Gastrocnemius medialis (tissue), 4 donors: ENCODE measurements at regions not wholly inside any gene's neighbourhood (a gene's known extent, or its start where the extent isn't known, plus 50 kb on each side); places are given as distances from the start of the nearest gene placed in this dataset.

Experiments
- ATAC-seq, 2 donors: fragments of 150-250 bp; one replicate each; pipeline ENCODE4 v1.9.1; 2016
- DNase-seq, 2 donors: peaks; one replicate each; pipeline ENCODE4 v3.0.0-alpha.2; 2019
- H3K27ac ChIP-seq, 4 donors: fragments of 200-600 bp; sonication (generic); 1 replicate in 1 of 4; 2 replicates in 3 of 4; pipeline ENCODE4 v1.5.1; 2016 to 2018; ENCODE audit warnings: mild to moderate bottlenecking in 2 of 4, moderate library complexity in 1 of 4
- H3K27me3 ChIP-seq, 3 donors: fragments of 200-600 bp; sonication (generic) in 2 of 3; 1 replicate in 1 of 3; 2 replicates in 2 of 3; pipeline versions ENCODE4 v1.5.1 to v1.6.0; 2016 to 2019; ENCODE audit warnings: mild to moderate bottlenecking in 1 of 3, moderate library complexity in 1 of 3
- H3K36me3 ChIP-seq, 2 donors: fragments of 200-600 bp; sonication (generic) in 1 of 2; one replicate each; pipeline ENCODE4 v1.5.1; 2017 to 2018
- H3K4me1 ChIP-seq, 2 donors: fragments of 200-600 bp; sonication (generic) in 1 of 2; one replicate each; pipeline ENCODE4 v1.5.1; 2016 to 2017; ENCODE audit warnings: mild to moderate bottlenecking in 2 of 2
- H3K4me3 ChIP-seq, 4 donors: fragments of 200-600 bp; sonication (generic) in 3 of 4; 1 replicate in 1 of 4; 2 replicates in 3 of 4; pipeline ENCODE4 v1.5.1; 2016 to 2019; ENCODE audit warnings: mild to moderate bottlenecking in 2 of 4
- H3K9me3 ChIP-seq, 3 donors: fragments of 200-600 bp; sonication (generic) in 2 of 3; 1 replicate in 1 of 3; 2 replicates in 2 of 3; pipeline ENCODE4 v1.5.1; 2016 to 2019
- CTCF ChIP-seq, 5 experiments: fragments of 450-650 bp in 3 of 5; fragments of 200-600 bp in 2 of 5; sonication (generic) in 2 of 5; IDR thresholded peaks in 4 of 5; conservative IDR thresholded peaks in 1 of 5; 1 replicate in 4 of 5; 2 replicates in 1 of 5; pipeline ENCODE4 v1.5.1; 2016 to 2019; ENCODE audit warnings: antibody characterized with exemption in 5 of 5, mild to moderate bottlenecking in 3 of 5, moderate library complexity in 3 of 5
- POLR2A ChIP-seq, 2 donors: fragments of 450-650 bp; IDR thresholded peaks; one replicate each; pipeline ENCODE4 v1.6.1; 2017; ENCODE audit warnings: antibody characterized with exemption in 2 of 2, mild to moderate bottlenecking in 2 of 2, moderate library complexity in 2 of 2
- in situ Hi-C, 4 donors: fragments of 200-750 bp; cut with MboI; loops; one replicate each; pipeline versions ENCODE4 v1.15.0 to v1.8.0; 2017; ENCODE audit warnings: low sequenced_read_pairs in 4 of 4
- intact Hi-C: fragments of 100-400 bp; cut with DNase I; formaldehyde crosslinking; loops from one replicate; pipeline ENCODE4 v1.15.1; 2023; ENCODE audit warnings: low total_unique reads

DNA sequence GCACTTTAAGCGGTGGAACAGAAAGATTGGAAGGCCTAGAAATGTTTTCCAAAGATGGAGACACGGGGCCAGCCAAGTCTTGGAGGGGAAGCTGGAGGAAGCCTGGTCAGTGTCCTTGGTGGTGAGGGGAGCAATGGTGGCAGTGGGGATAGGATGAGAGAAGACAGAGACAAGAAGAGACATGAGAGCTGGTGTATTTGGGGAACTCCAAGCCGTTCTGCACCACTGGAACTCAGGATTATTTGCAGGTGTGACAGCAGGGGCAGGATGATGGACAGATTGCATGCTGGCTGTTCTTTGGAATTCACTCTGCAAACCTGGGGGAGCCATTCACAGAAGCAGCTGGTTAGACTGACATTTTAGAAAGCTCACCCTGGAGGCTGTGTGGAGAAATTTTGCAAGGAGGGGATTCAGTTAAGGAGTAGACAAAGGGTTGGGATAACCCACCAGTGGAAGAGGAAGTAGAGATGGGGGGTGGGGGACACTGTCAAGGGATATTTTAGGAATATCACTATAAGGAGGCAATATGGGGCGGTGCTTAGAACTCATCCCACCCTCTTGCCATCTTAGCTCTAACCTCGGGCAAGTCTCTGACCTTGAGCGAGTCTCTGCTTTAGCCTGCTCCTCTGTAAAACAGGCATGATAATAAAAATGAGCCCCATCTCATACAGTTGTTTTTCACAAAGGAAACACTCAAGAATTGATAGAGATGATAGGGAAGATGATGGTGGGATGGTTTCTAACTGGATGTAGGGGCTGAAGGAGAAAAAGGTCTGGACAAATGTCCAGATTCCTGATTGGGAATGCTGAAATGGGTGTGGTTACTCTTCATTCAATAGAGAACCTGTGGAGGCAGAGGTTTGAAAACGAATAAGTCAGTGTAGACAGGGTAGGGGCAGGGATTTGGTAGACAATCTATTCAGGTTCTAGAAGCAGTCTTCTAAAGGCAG, 175.8 kb downstream of the MYCN start:
- Histone ChIP-seq H3K9me3 (no peaks in the 10 kb centered on the region), H3K4me3 (no peak overlapping the region), H3K36me3 (no peaks in the 10 kb centered on the region), H3K4me1 (no peaks in the 10 kb centered on the region), H3K27ac (no peak overlapping the region), H3K27me3 (no peaks in the 10 kb centered on the region)
- DNase-seq (no peak), ATAC-seq (no peak)
- TF ChIP-seq POLR2A (IDR thresholded peaks at IDR 0.05) = no peak
- in situ Hi-C loops (no loop called here), intact Hi-C loops (no loop called here)

DNA sequence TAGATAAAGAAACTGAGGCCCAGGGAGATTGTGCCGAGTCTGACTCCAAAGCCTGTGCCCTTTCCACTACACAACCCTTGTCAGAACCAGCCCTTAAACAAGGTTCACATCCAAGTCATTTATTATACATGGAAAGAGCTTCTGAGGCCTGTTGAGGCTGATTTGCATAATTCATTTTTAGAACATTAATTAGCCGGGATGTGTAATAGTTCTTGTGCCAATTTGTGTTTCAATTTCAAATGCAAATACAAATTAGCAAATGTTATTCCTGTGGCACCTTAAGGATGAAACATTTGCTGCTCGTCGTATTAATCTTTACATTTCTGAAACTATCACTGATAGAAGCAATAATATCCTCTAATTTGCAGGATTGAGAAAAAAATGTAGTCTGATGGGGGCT, 174.9 kb downstream of the MYCN start:
- intact Hi-C loops = no loop called here
- no peak for ATAC-seq
- Histone ChIP-seq H3K36me3 (no peaks in the 10 kb centered on the region), H3K4me1 (no peaks in the 10 kb centered on the region), H3K9me3 (no peaks in the 10 kb centered on the region), H3K27me3 (no peaks in the 10 kb centered on the region), H3K27ac (no peak overlapping the region), H3K4me3 (no peak overlapping the region)
- TF ChIP-seq CTCF (IDR thresholded peaks at IDR 0.05 in 4 of 5, conservative IDR thresholded peaks at IDR 0.05 in 1 of 5) (no peak), POLR2A (IDR thresholded peaks at IDR 0.05) (no peak)
- in situ Hi-C loops = no loop called here
- no peak for DNase-seq

GRCh38 chr2:16114836-16115235, 174.5 kb downstream of the MYCN start:
- in situ Hi-C loops = no loop called here
- DNase-seq = no peak

DNA sequence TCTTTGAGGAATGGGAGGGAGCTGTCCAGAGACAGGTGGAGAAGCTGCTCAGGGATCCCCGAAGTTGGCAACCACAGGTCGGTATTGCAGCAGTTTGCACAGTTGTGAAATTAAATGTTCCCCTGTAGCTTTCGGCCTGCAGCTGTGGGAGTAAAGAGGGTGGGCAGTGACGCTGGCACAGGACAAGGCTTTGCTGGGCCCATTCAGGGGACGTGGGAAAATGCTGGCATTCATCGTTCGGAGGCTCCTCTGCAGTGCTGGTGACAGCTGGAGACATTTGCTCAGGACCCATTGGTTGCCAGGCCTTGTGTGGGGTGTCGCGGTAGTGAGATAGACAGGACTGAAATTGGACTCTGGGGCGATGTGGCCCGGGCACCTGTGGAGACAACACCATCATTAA, 173.7 kb downstream of the MYCN start:
- Histone ChIP-seq H3K4me3 (no peak overlapping the region), H3K4me1 (no peaks in the 10 kb centered on the region), H3K9me3 (no peaks in the 10 kb centered on the region), H3K27me3 (no peaks in the 10 kb centered on the region), H3K27ac (no peak overlapping the region), H3K36me3 (no peaks in the 10 kb centered on the region)
- in situ Hi-C loops = no loop called here
- ATAC-seq = no peak
- intact Hi-C loops = no loop called here
- TF ChIP-seq POLR2A (IDR thresholded peaks at IDR 0.05) = no peak
- no peak for TF ChIP-seq CTCF (IDR thresholded peaks at IDR 0.05 in 4 of 5, conservative IDR thresholded peaks at IDR 0.05 in 1 of 5)
- no peak for DNase-seq

More at GRCh38 chr2:16114836-16115235, 174.5 kb downstream of the MYCN start:
- Histone ChIP-seq H3K27ac (no peak overlapping the region), H3K27me3 (no peaks in the 10 kb centered on the region), H3K9me3 (no peaks in the 10 kb centered on the region), H3K4me3 (no peak overlapping the region), H3K36me3 (no peaks in the 10 kb centered on the region), H3K4me1 (no peaks in the 10 kb centered on the region)
- ATAC-seq = no peak
- no peak for TF ChIP-seq POLR2A (IDR thresholded peaks at IDR 0.05)
- TF ChIP-seq CTCF (IDR thresholded peaks at IDR 0.05 in 4 of 5, conservative IDR thresholded peaks at IDR 0.05 in 1 of 5) = no peak
- intact Hi-C loops = no loop called here

GRCh38 chr2:16113568-16113967, 173.2 kb downstream of the MYCN start:
- TF ChIP-seq POLR2A (IDR thresholded peaks at IDR 0.05) = no peak
- TF ChIP-seq CTCF (IDR thresholded peaks at IDR 0.05 in 4 of 5, conservative IDR thresholded peaks at IDR 0.05 in 1 of 5) = no peak
- Histone ChIP-seq H3K27ac (no peak overlapping the region), H3K4me1 (no peaks in the 10 kb centered on the region), H3K9me3 (no peaks in the 10 kb centered on the region), H3K36me3 (no peaks in the 10 kb centered on the region), H3K4me3 (no peak overlapping the region), H3K27me3 (no peaks in the 10 kb centered on the region)
- no peak for ATAC-seq
- intact Hi-C loops (no loop called here), in situ Hi-C loops (no loop called here)
- DNase-seq = no peak
